Neuronal stem cell (in vitro differentiated cells): ENCODE measurements at regions not wholly inside any gene's neighbourhood (a gene's known extent, or its start where the extent isn't known, plus 50 kb on each side); places are given as distances from the start of the nearest gene placed in this dataset.

Experiments used
- DNase-seq: peaks from one replicate; pipeline ENCODE4 v3.0.0-alpha.2; 2013; ENCODE audit warnings: low spot score
- H2AFZ ChIP-seq: one replicate; pipeline ENCODE4 v1.6.1; 2013; ENCODE audit warnings: mild to moderate bottlenecking, low read length, inconsistent platforms
- H2AK5ac ChIP-seq: 2 replicates; pipeline ENCODE4 v1.6.1; 2013; ENCODE audit warnings: low read depth, mild to moderate bottlenecking, inconsistent platforms, low read length, moderate library complexity, mixed read lengths
- H2BK120ac ChIP-seq: 2 replicates; pipeline ENCODE4 v1.6.1; 2013; ENCODE audit warnings: low read depth, mild to moderate bottlenecking, inconsistent platforms, low read length, moderate library complexity, mixed read lengths
- H2BK12ac ChIP-seq: one replicate; pipeline ENCODE4 v1.6.1; 2013; ENCODE audit warnings: low read length, inconsistent platforms
- H2BK15ac ChIP-seq: 2 replicates; pipeline ENCODE4 v1.6.1; 2013; ENCODE audit warnings: mild to moderate bottlenecking, low read length, inconsistent platforms, mixed read lengths
- H2BK5ac ChIP-seq: one replicate; pipeline ENCODE4 v1.6.1; 2013; ENCODE audit warnings: inconsistent platforms, mild to moderate bottlenecking, low read length, moderate library complexity
- H3K14ac ChIP-seq: one replicate; pipeline ENCODE4 v1.6.1; 2013; ENCODE audit warnings: low read length, inconsistent platforms
- H3K18ac ChIP-seq: 2 replicates; pipeline ENCODE4 v1.6.1; 2013; ENCODE audit warnings: low read length, inconsistent platforms
- H3K23ac ChIP-seq: 2 replicates; pipeline ENCODE4 v1.6.1; 2013; ENCODE audit warnings: low read depth, mild to moderate bottlenecking, mixed read lengths, low read length, inconsistent platforms; ENCODE audit not compliant: poor library complexity
- H3K27ac ChIP-seq: replicated peaks from 3 replicates; pipeline ENCODE4 v1.5.1; 2013; ENCODE audit warnings: low read length, inconsistent platforms
- H3K27me3 ChIP-seq, 3 experiments: 2 replicates each; pipeline ENCODE4 v1.6.1; 2013; ENCODE audit warnings: low read length in 3 of 3, mild to moderate bottlenecking in 2 of 3, inconsistent platforms in 1 of 3, low read depth in 1 of 3, mixed read lengths in 1 of 3, moderate library complexity in 1 of 3; ENCODE audit not compliant: control insufficient read depth in 3 of 3, insufficient read depth in 3 of 3
- H3K36me3 ChIP-seq, 2 donors: replicated peaks in 1 of 2; 2 replicates each; pipeline ENCODE4 v1.6.1; 2013; ENCODE audit warnings: low read length in 2 of 2; ENCODE audit not compliant: control insufficient read depth in 2 of 2, insufficient read depth in 2 of 2
- H3K4ac ChIP-seq: 2 replicates; pipeline ENCODE4 v1.6.1; 2013; ENCODE audit warnings: inconsistent platforms, mild to moderate bottlenecking, low read length, moderate library complexity
- H3K4me1 ChIP-seq, 2 donors: 1 replicate in 1 of 2; 2 replicates in 1 of 2; pipeline ENCODE4 v1.6.1; 2013; ENCODE audit warnings: low read length in 2 of 2, low read depth in 1 of 2; ENCODE audit not compliant: control insufficient read depth in 2 of 2, insufficient read depth in 1 of 2
- H3K4me2 ChIP-seq: one replicate; pipeline ENCODE4 v1.6.1; 2013; ENCODE audit warnings: mild to moderate bottlenecking, low read length, inconsistent platforms; ENCODE audit not compliant: insufficient read depth, poor library complexity, severe bottlenecking
- H3K4me3 ChIP-seq, 2 donors: 2 replicates each; pipeline ENCODE4 v1.5.1; 2013; ENCODE audit warnings: low read length in 2 of 2, mild to moderate bottlenecking in 2 of 2, inconsistent platforms in 1 of 2, moderate library complexity in 1 of 2
- H3K79me1 ChIP-seq: one replicate; pipeline ENCODE4 v1.6.1; 2013; ENCODE audit warnings: low read depth, mild to moderate bottlenecking, inconsistent platforms, low read length, moderate library complexity
- H3K9ac ChIP-seq: one replicate; pipeline ENCODE4 v1.6.1; 2013; ENCODE audit warnings: mild to moderate bottlenecking, low read depth, low read length, inconsistent platforms; ENCODE audit not compliant: poor library complexity
- H3K9me3 ChIP-seq, 2 donors: replicated peaks in 1 of 2; 2 replicates each; pipeline versions ENCODE3 to v1.6.1; 2013; ENCODE audit warnings: low read length in 2 of 2, mild to moderate bottlenecking in 2 of 2, inconsistent platforms in 1 of 2, low read depth in 1 of 2, mixed read lengths in 1 of 2, moderate library complexity in 1 of 2; ENCODE audit not compliant: control insufficient read depth in 2 of 2, insufficient read depth in 1 of 2
- H4K8ac ChIP-seq: one replicate; pipeline ENCODE4 v1.6.1; 2013; ENCODE audit warnings: low read depth, mild to moderate bottlenecking, inconsistent platforms, low read length, moderate library complexity
- H4K91ac ChIP-seq: one replicate; pipeline ENCODE4 v1.6.1; 2013; ENCODE audit warnings: low read length, low read depth, mild to moderate bottlenecking, inconsistent platforms; ENCODE audit not compliant: poor library complexity
- WGBS, 2 donors: extraction: QIAGEN DNeasy Blood & Tissue Kit; methylation state at CpG; one replicate each; pipeline ENCODE4 v1.1.7; 2013; ENCODE audit warnings: missing lambda C conversion rate in 2 of 2, mixed read lengths in 1 of 2; ENCODE audit not compliant: insufficient read length in 2 of 2, insufficient replicate concordance in 1 of 2; ENCODE audit errors: extremely low coverage in 2 of 2; 5-methylcytosine and 5-hydroxymethylcytosine counted together

GRCh38 chr13:97130190-97130589 lies 91.9 kb upstream of the MBNL2 start:
- Histone ChIP-seq H2BK5ac (no peak overlapping the region), H3K79me1 (no peaks in the 10 kb centered on the region), H3K4ac (no peak overlapping the region), H2BK120ac (no peak overlapping the region), H3K23ac (no peak overlapping the region), H4K8ac (no peak overlapping the region), H3K9me3 (no peaks in the 10 kb centered on the region), H3K18ac (no peak overlapping the region), H3K27ac (no peak overlapping the region), H3K4me3 (no peak overlapping the region), H2AK5ac (no peak overlapping the region), H4K91ac (no peak overlapping the region), H3K36me3 (no peaks in the 10 kb centered on the region), H2BK12ac (no peak overlapping the region), H2BK15ac (no peak overlapping the region), H3K4me2 (no peak overlapping the region), H3K9ac (no peak overlapping the region), H3K4me1 (peaks cover 4 to 10% of the 10 kb centered on the region in 2 donors), H3K14ac (no peak overlapping the region), H3K27me3 (peaks cover 0 to 18% (median 0%) of the 10 kb centered on the region in 3 experiments), H2AFZ (no peak overlapping the region)
- no peak for DNase-seq
- no CpG with 5 or more reads among the region's 1 CpG for WGBS, 2 donors

GRCh38 chr13:97131447-97131846 lies 90.7 kb upstream of the MBNL2 start:
- H2AFZ ChIP-seq, result no peak overlapping the region
- no peak overlapping the region for H3K4ac ChIP-seq
- no peak overlapping the region for H4K91ac ChIP-seq
- no peak overlapping the region for H3K4me2 ChIP-seq
- H3K4me1 ChIP-seq, result peaks cover 0 to 2% of the 10 kb centered on the region in 2 donors
- no peak overlapping the region for H3K9ac ChIP-seq
- H2BK120ac ChIP-seq, result no peak overlapping the region
- no peak for DNase-seq
- H3K9me3 ChIP-seq, result no peaks in the 10 kb centered on the region
- H2BK15ac ChIP-seq, result no peak overlapping the region
- H3K23ac ChIP-seq, result no peak overlapping the region
- no peak overlapping the region for H2BK5ac ChIP-seq
- H3K36me3 ChIP-seq, result no peaks in the 10 kb centered on the region
- WGBS, 2 donors, result no CpG with 5 or more reads among the region's 4 CpGs
- H3K27me3 ChIP-seq, result peaks cover 0 to 7% (median 0%) of the 10 kb centered on the region in 3 experiments
- H3K14ac ChIP-seq, result no peak overlapping the region
- H2AK5ac ChIP-seq, result no peak overlapping the region
- H3K4me3 ChIP-seq, result no peak overlapping the region
- no peak overlapping the region for H2BK12ac ChIP-seq
- H3K79me1 ChIP-seq, result no peaks in the 10 kb centered on the region
- no peak overlapping the region for H3K27ac ChIP-seq
- no peak overlapping the region for H3K18ac ChIP-seq
- no peak overlapping the region for H4K8ac ChIP-seq

GRCh38 chr13:97133554-97133953 lies 88.6 kb upstream of the MBNL2 start:
- no peak overlapping the region for H4K91ac ChIP-seq
- peak overlapping the region; percentile 73 for H3K14ac ChIP-seq
- no peak overlapping the region for H3K27ac ChIP-seq
- H3K18ac ChIP-seq, result peak overlapping the region; percentile 54
- no peaks in the 10 kb centered on the region for H3K79me1 ChIP-seq
- no peak overlapping the region for H2BK120ac ChIP-seq
- no peak overlapping the region for H3K9ac ChIP-seq
- H3K4me1 ChIP-seq, result peaks cover 0 to 5% of the 10 kb centered on the region in 2 donors
- peak overlapping the region; percentile 21 for H2BK15ac ChIP-seq
- peaks cover 0 to 6% (median 0%) of the 10 kb centered on the region in 3 experiments for H3K27me3 ChIP-seq
- H3K9me3 ChIP-seq, result no peaks in the 10 kb centered on the region
- no peak overlapping the region for H3K23ac ChIP-seq
- H3K4ac ChIP-seq, result no peak overlapping the region
- no peak overlapping the region for H2BK12ac ChIP-seq
- DNase-seq, result no peak
- no peak overlapping the region for H2AFZ ChIP-seq
- no peak overlapping the region for H2BK5ac ChIP-seq
- H4K8ac ChIP-seq, result no peak overlapping the region
- H3K4me3 ChIP-seq, result no peak overlapping the region
- WGBS, 2 donors, result no CpG with 5 or more reads among the region's 3 CpGs
- H2AK5ac ChIP-seq, result no peak overlapping the region
- H3K4me2 ChIP-seq, result no peak overlapping the region
- H3K36me3 ChIP-seq, result no peaks in the 10 kb centered on the region

GRCh38 chr13:97133955-97134354 lies 88.2 kb upstream of the MBNL2 start:
- Histone ChIP-seq H2BK15ac (no peak overlapping the region), H2BK5ac (no peak overlapping the region), H3K36me3 (no peaks in the 10 kb centered on the region), H2BK120ac (no peak overlapping the region), H3K4me3 (no peak overlapping the region), H4K8ac (no peak overlapping the region), H3K18ac (no peak overlapping the region), H3K9ac (no peak overlapping the region), H3K79me1 (no peaks in the 10 kb centered on the region), H3K4me2 (no peak overlapping the region), H3K4ac (no peak overlapping the region), H2BK12ac (no peak overlapping the region), H3K27me3 (peaks cover 0 to 4% (median 0%) of the 10 kb centered on the region in 3 experiments), H3K23ac (no peak overlapping the region), H3K14ac (peak overlapping the region; percentile 73), H2AK5ac (no peak overlapping the region), H4K91ac (no peak overlapping the region), H3K9me3 (no peaks in the 10 kb centered on the region), H3K27ac (no peak overlapping the region), H2AFZ (no peak overlapping the region), H3K4me1 (peaks cover 0 to 5% of the 10 kb centered on the region in 2 donors)
- no CpG with 5 or more reads among the region's 3 CpGs for WGBS, 2 donors
- no peak for DNase-seq
